GM12878 (cell line): ENCODE measurements at regions not wholly inside any gene's neighbourhood (a gene's known extent, or its start where the extent isn't known, plus 50 kb on each side); places are given as distances from the start of the nearest gene placed in this dataset.

Experiments used
- ATAC-seq: fragments of 200-7000 bp; cut with Tn5 transposase; 3 replicates; pipeline ENCODE4 v1.9.1; 2020; ENCODE audit warnings: mild to moderate bottlenecking, moderate library complexity
- BruUV-seq: library from RNA; stranded (reverse); fragments of 400-500 nt; replicated peaks from 2 replicates; lab custom pipeline; 2021; lab: Mats Ljungman, UMichigan
- CTCF ChIA-PET: fragments of 300-600 bp; sonication (Branson Sonifier 250); formaldehyde crosslinking; extraction: SDS; loops from one replicate; lab custom pipeline; 2021; ENCODE audit warnings: inconsistent platforms; lab: Yijun Ruan, JAX
- POLR2A ChIA-PET: fragments of 350-600 bp; formaldehyde crosslinking; extraction: SDS; loops from one replicate; lab custom pipeline; 2021; ENCODE audit warnings: inconsistent platforms; lab: Charles Lee
- RAD21 ChIA-PET: fragments of 300-600 bp; sonication (Branson Sonifier 250); formaldehyde crosslinking; loops from one replicate; lab custom pipeline; 2023; ENCODE audit warnings: antibody characterized with exemption; ENCODE audit not compliant: unreplicated experiment; lab: Charles Lee
- SMC1A ChIA-PET: fragments of 300-600 bp; sonication (Branson Sonifier 250); formaldehyde crosslinking; loops from one replicate; lab custom pipeline; 2023; ENCODE audit not compliant: unreplicated experiment, uncharacterized antibody; lab: Charles Lee
- DNase-seq: peaks from one replicate; pipeline ENCODE4 v3.0.0-alpha.2; 2011; ENCODE audit warnings: low read depth, low spot score
- FAIRE-seq: peaks from 3 replicates; lab custom pipeline; 2011; peaks lifted over from hg19 to GRCh38; lab: Jason Lieb, UNC
- H2AFZ ChIP-seq: 2 replicates; pipeline ENCODE4 v1.6.0; 2011; ENCODE audit warnings: low read depth, low read length, control low read depth; ENCODE audit not compliant: control insufficient read depth
- H3K27ac ChIP-seq: 2 replicates; pipeline ENCODE4 v1.5.1; 2011; ENCODE audit warnings: control low read depth; ENCODE audit not compliant: control insufficient read depth, insufficient read depth
- H3K27me3 ChIP-seq, 2 experiments: replicated peaks in 1 of 2; 2 replicates each; pipeline versions ENCODE4 v1.6.0 to v1.6.1; 2011; ENCODE audit warnings: low read length in 1 of 2; ENCODE audit not compliant: control insufficient read depth in 2 of 2, insufficient read depth in 2 of 2
- H3K36me3 ChIP-seq, 2 experiments: 2 replicates each; pipeline ENCODE4 v1.5.1; 2011; ENCODE audit warnings: low read length in 1 of 2; ENCODE audit not compliant: control insufficient read depth in 2 of 2, insufficient read depth in 2 of 2
- H3K4me1 ChIP-seq: 2 replicates; pipeline ENCODE4 v1.6.1; 2011; ENCODE audit warnings: mild to moderate bottlenecking, low read length, moderate library complexity, mixed read lengths; ENCODE audit not compliant: control insufficient read depth, insufficient read depth
- H3K4me2 ChIP-seq: 2 replicates; pipeline ENCODE4 v1.6.0; 2011; ENCODE audit warnings: control low read depth; ENCODE audit not compliant: control insufficient read depth, insufficient read depth
- H3K4me3 ChIP-seq: fragments of 200-600 bp; sonication (generic); 2 replicates; pipeline ENCODE4 v1.5.1; 2016
- H3K79me2 ChIP-seq: 2 replicates; pipeline ENCODE4 v1.6.0; 2011; ENCODE audit warnings: low read length; ENCODE audit not compliant: control insufficient read depth, insufficient read depth
- H3K9ac ChIP-seq: 2 replicates; pipeline ENCODE4 v1.8.0; 2011; ENCODE audit warnings: low read length, control low read depth, mixed read lengths; ENCODE audit not compliant: control insufficient read depth, insufficient read depth
- H3K9me3 ChIP-seq: replicated peaks from 3 replicates; pipeline ENCODE4 v1.5.1; 2011; ENCODE audit warnings: mild to moderate bottlenecking, low read length; ENCODE audit not compliant: control insufficient read depth, insufficient read depth
- H4K20me1 ChIP-seq: 2 replicates; pipeline ENCODE4 v1.6.0; 2011; ENCODE audit not compliant: control insufficient read depth, insufficient read depth
- CEBPB ChIP-seq, 2 experiments: fragments of 150-350 bp in 1 of 2; IDR thresholded peaks; 2 replicates each; pipeline ENCODE4 v1.6.1; 2012 to 2014; ENCODE audit warnings: low read depth in 2 of 2, low read length in 2 of 2, borderline replicate concordance in 1 of 2, inconsistent platforms in 1 of 2
- EED ChIP-seq: sonication (generic); IDR thresholded peaks from 2 replicates; pipeline ENCODE4 v1.6.1; 2016; ENCODE audit warnings: antibody characterized with exemption, low read depth
- EP300 ChIP-seq, 2 experiments: fragments of 150-350 bp in 1 of 2; IDR thresholded peaks; 2 replicates each; pipeline ENCODE4 v1.6.1; 2011 to 2012; ENCODE audit warnings: low read depth in 2 of 2, low read length in 2 of 2, borderline replicate concordance in 1 of 2, improper control_type of control experiment in 1 of 2, inconsistent platforms in 1 of 2; ENCODE audit not compliant: control insufficient read depth in 1 of 2
- HDAC6 ChIP-seq: fragments of 200-600 bp; sonication (generic); IDR thresholded peaks from one replicate; pipeline ENCODE4 v1.8.0; 2017; ENCODE audit warnings: antibody characterized with exemption; ENCODE audit not compliant: unreplicated experiment
- HSF1 ChIP-seq: fragments of 150-350 bp; IDR thresholded peaks from 2 replicates; pipeline ENCODE4 v1.6.1; 2014; ENCODE audit warnings: mild to moderate bottlenecking, low read depth, low read length
- NFIC ChIP-seq: IDR thresholded peaks from 2 replicates; pipeline ENCODE4 v1.6.1; 2012; ENCODE audit warnings: low read depth, mild to moderate bottlenecking, inconsistent platforms, low read length, moderate library complexity
- NFYA ChIP-seq: IDR thresholded peaks from 2 replicates; pipeline ENCODE4 v1.6.1; 2011; ENCODE audit warnings: low read depth, mild to moderate bottlenecking, low read length, improper control_type of control experiment, borderline replicate concordance
- RCOR1 ChIP-seq: conservative IDR thresholded peaks from 2 replicates; pipeline ENCODE4 v1.6.1; 2012; ENCODE audit warnings: low read depth, low read length, improper control_type of control experiment
- RELB ChIP-seq: fragments of 450-650 bp; IDR thresholded peaks from 2 replicates; pipeline ENCODE4 v1.6.1; 2017; ENCODE audit warnings: low read depth, mild to moderate bottlenecking, moderate library complexity
- RFX5 ChIP-seq: IDR thresholded peaks from 2 replicates; pipeline ENCODE4 v1.6.1; 2011; ENCODE audit warnings: low read depth, low read length, improper control_type of control experiment
- SIN3A ChIP-seq: IDR thresholded peaks from 2 replicates; pipeline ENCODE4 v1.6.1; 2012; ENCODE audit warnings: low read depth, low read length, improper control_type of control experiment
- SMAD1 ChIP-seq: fragments of 450-650 bp; IDR thresholded peaks from 2 replicates; pipeline ENCODE4 v1.6.1; 2018; ENCODE audit warnings: mild to moderate bottlenecking, low read depth; ENCODE audit not compliant: partially characterized antibody
- SREBF1 ChIP-seq: IDR thresholded peaks from 2 replicates; pipeline ENCODE4 v1.6.1; 2012; ENCODE audit warnings: mild to moderate bottlenecking, low read length
- USF1 ChIP-seq: IDR thresholded peaks from 2 replicates; pipeline ENCODE4 v1.6.1; 2011; ENCODE audit warnings: borderline replicate concordance, low read depth, mild to moderate bottlenecking, moderate library complexity, mixed read lengths, low read length; ENCODE audit not compliant: insufficient read depth; ENCODE audit errors: extremely low read length
- ZBED1 ChIP-seq: IDR thresholded peaks from 2 replicates; pipeline ENCODE4 v1.6.1; 2016; ENCODE audit warnings: borderline replicate concordance
- ZNF24 ChIP-seq: fragments of 450-650 bp; IDR thresholded peaks from 2 replicates; pipeline ENCODE4 v1.6.1; 2017; ENCODE audit warnings: antibody characterized with exemption, mild to moderate bottlenecking
- WGBS: methylation state at CpG from one replicate; pipeline ENCODE4 v1.1.6; 2016; ENCODE audit warnings: low lambda C conversion rate; ENCODE audit not compliant: insufficient replicate concordance, insufficient coverage; ENCODE audit errors: missing lambda C conversion rate; 5-methylcytosine and 5-hydroxymethylcytosine counted together
- in situ Hi-C: fragments of 300-500 bp; cut with MboI; formaldehyde crosslinking; loops from 9 replicates; pipeline ENCODE4 v1.14.3; 2018; ENCODE audit warnings: mixed read lengths
- intact Hi-C: fragments of 100-400 bp; cut with micrococcal nuclease; formaldehyde crosslinking; loops from one replicate; pipeline ENCODE4 v1.14.2; 2022; ENCODE audit not compliant: unreplicated experiment

- Histone ChIP-seq H3K27ac (no peak overlapping the region), H3K4me3 (no peak overlapping the region), H3K4me2 (no peak overlapping the region), H3K36me3 (no peaks in the 10 kb centered on the region), H4K20me1 (no peaks in the 10 kb centered on the region)
- whole genome bisulfite sequencing, result 52% methylated on average over 2 of the region's 2 CpGs
- intact Hi-C loops, result no loop called here
- POLR2A ChIA-PET, result no interaction called here
- SMC1A ChIA-PET, result interaction anchor here (1.1 to 1.5 kb wide), 4 partner anchors 28 to 70 kb away, joined by 3 to 4 read pairs (median 3); no protein-coding TSS in a partner anchor
- no peak for TF ChIP-seq EED
- no peak for TF ChIP-seq SREBF1
- TF ChIP-seq RELB, result no peak
- TF ChIP-seq SIN3A, result no peak
- no peak for TF ChIP-seq RFX5
- no peak for TF ChIP-seq HDAC6
- no peak for TF ChIP-seq ZBED1
- no peak for TF ChIP-seq USF1
- no peak for TF ChIP-seq EP300 (IDR thresholded peaks at IDR 0.05; ENCODE audit: borderline replicate concordance in 1 of 2, control insufficient read depth in 1 of 2, low read depth in 2 of 2, low read length in 2 of 2)
- TF ChIP-seq NFYA, result no peak
- TF ChIP-seq RCOR1, result no peak
- no peak for TF ChIP-seq HSF1
- TF ChIP-seq ZNF24, result no peak
- TF ChIP-seq SMAD1, result no peak
- TF ChIP-seq NFIC, result no peak
- no peak for TF ChIP-seq CEBPB (IDR thresholded peaks at IDR 0.05; ENCODE audit: borderline replicate concordance in 1 of 2, low read depth in 2 of 2, low read length in 2 of 2)
- TF ChIP-seq, all 136 proteins: peak for 0
- Histone ChIP-seq H3K4me1 (no peaks in the 10 kb centered on the region), H3K9me3 (no peaks in the 10 kb centered on the region), H3K9ac (no peak overlapping the region), H2AFZ (no peak overlapping the region), H3K79me2 (no peaks in the 10 kb centered on the region), H3K27me3 (no peaks in the 10 kb centered on the region)
- DNase-seq (no peak), ATAC-seq (no peak; the same call in 2 of the 3 replicates), FAIRE-seq (no peak)
- BruUV-seq, result no TSS peak
- in situ Hi-C loops, result no loop called here
- CTCF ChIA-PET, result no interaction called here
- RAD21 ChIA-PET, result no interaction called here
Observed at GRCh38 chrX:39204353-39204752, 403.1 kb downstream of the MID1IP1 start.
